ENCODE measurements at regions not wholly inside any gene's neighbourhood (a gene's known extent, or its start where the extent isn't known, plus 50 kb on each side); places are given as distances from the start of the nearest gene placed in this dataset.

- Histone ChIP-seq H3K4me1 (ENCODE audit: insufficient read depth, low read length, poor library complexity, severe bottlenecking) (no peaks in the 10 kb centered on the region), H3K27ac (ENCODE audit: low read depth, low read length, poor library complexity, severe bottlenecking) (no peak overlapping the region), H3K36me3 (ENCODE audit: insufficient read depth, low read length, poor library complexity, severe bottlenecking) (no peaks in the 10 kb centered on the region), H3K4me3 (ENCODE audit: low read depth, low read length, poor library complexity, severe bottlenecking) (no peak overlapping the region), H3K9me3 (ENCODE audit: low read depth, low read length, poor library complexity, severe bottlenecking) (no peaks in the 10 kb centered on the region), H3K27me3 (replicated peaks; ENCODE audit: insufficient read depth, low read depth, low read length, poor library complexity) (no peaks in the 10 kb centered on the region)
- DNase-seq (ENCODE audit: low spot score): no peak
- TF ChIP-seq EZH2 (IDR thresholded peaks at IDR 0.05; ENCODE audit: borderline replicate concordance, low read depth, low read length, poor library complexity, severe bottlenecking) (no peak), CTCF (conservative IDR thresholded peaks at IDR 0.05; ENCODE audit: low read depth, low read length) (no peak)
- intact Hi-C loops (cut with micrococcal nuclease; ENCODE audit: unreplicated experiment): no loop called here
- POLR2A ChIA-PET (ENCODE audit: low non-redundant PET): no interaction called here
- BruUV-seq (replicated peaks): no TSS peak
- CTCF ChIA-PET: no interaction called here
Measured at GRCh38 chr20:3354247-3354646, 53.2 kb downstream of the DNAAF9 start.

- Histone ChIP-seq H3K36me3 (ENCODE audit: insufficient read depth, low read length, poor library complexity, severe bottlenecking) (no peaks in the 10 kb centered on the region), H3K9me3 (ENCODE audit: low read depth, low read length, poor library complexity, severe bottlenecking) (no peaks in the 10 kb centered on the region), H3K4me1 (ENCODE audit: insufficient read depth, low read length, poor library complexity, severe bottlenecking) (no peaks in the 10 kb centered on the region), H3K27ac (ENCODE audit: low read depth, low read length, poor library complexity, severe bottlenecking) (no peak overlapping the region), H3K27me3 (replicated peaks; ENCODE audit: insufficient read depth, low read depth, low read length, poor library complexity) (no peaks in the 10 kb centered on the region), H3K4me3 (ENCODE audit: low read depth, low read length, poor library complexity, severe bottlenecking) (no peak overlapping the region)
- POLR2A ChIA-PET (ENCODE audit: low non-redundant PET): no interaction called here
- CTCF ChIA-PET: no interaction called here
- TF ChIP-seq CTCF (conservative IDR thresholded peaks at IDR 0.05; ENCODE audit: low read depth, low read length) (no peak), EZH2 (IDR thresholded peaks at IDR 0.05; ENCODE audit: borderline replicate concordance, low read depth, low read length, poor library complexity, severe bottlenecking) (no peak)
- BruUV-seq (replicated peaks): no TSS peak
- intact Hi-C loops (cut with micrococcal nuclease; ENCODE audit: unreplicated experiment): no loop called here
- DNase-seq (ENCODE audit: low spot score): no peak
Measured at GRCh38 chr20:3353646-3354045, 53.8 kb downstream of the DNAAF9 start.

GRCh38 chr20:3352202-3352601, 55.3 kb downstream of the DNAAF9 start:
- Histone ChIP-seq H3K27ac (ENCODE audit: low read depth, low read length, poor library complexity, severe bottlenecking) (no peak overlapping the region), H3K4me1 (ENCODE audit: insufficient read depth, low read length, poor library complexity, severe bottlenecking) (no peaks in the 10 kb centered on the region), H3K27me3 (replicated peaks; ENCODE audit: insufficient read depth, low read depth, low read length, poor library complexity) (no peaks in the 10 kb centered on the region), H3K9me3 (ENCODE audit: low read depth, low read length, poor library complexity, severe bottlenecking) (no peaks in the 10 kb centered on the region), H3K36me3 (ENCODE audit: insufficient read depth, low read length, poor library complexity, severe bottlenecking) (no peaks in the 10 kb centered on the region), H3K4me3 (ENCODE audit: low read depth, low read length, poor library complexity, severe bottlenecking) (no peak overlapping the region)
- DNase-seq (ENCODE audit: low spot score): no peak
- ChIA-PET CTCF (no interaction called here), POLR2A (ENCODE audit: low non-redundant PET) (no interaction called here)
- TF ChIP-seq CTCF (conservative IDR thresholded peaks at IDR 0.05; ENCODE audit: low read depth, low read length): no peak
- TF ChIP-seq EZH2 (IDR thresholded peaks at IDR 0.05; ENCODE audit: borderline replicate concordance, low read depth, low read length, poor library complexity, severe bottlenecking): no peak
- BruUV-seq (replicated peaks): no TSS peak
- intact Hi-C loops (cut with micrococcal nuclease; ENCODE audit: unreplicated experiment): no loop called here

Measured in A673 (cell line).